Smooth muscle cell (in vitro differentiated cells): ENCODE measurements at regions not wholly inside any gene's neighbourhood (a gene's known extent, or its start where the extent isn't known, plus 50 kb on each side); places are given as distances from the start of the nearest gene placed in this dataset.

Experiments
- DNase-seq: peaks from one replicate; lab custom pipeline; 2025; ENCODE audit not compliant: unreplicated experiment; lab: John Stamatoyannopoulos, UW
- H2AFZ ChIP-seq: fragments of 200-600 bp; sonication (generic); 2 replicates; pipeline ENCODE4 v1.6.0; 2016; ENCODE audit warnings: antibody characterized with exemption, low read depth, mild to moderate bottlenecking
- H3F3A ChIP-seq: fragments of 200-600 bp; sonication (generic); 2 replicates; pipeline ENCODE4 v1.6.0; 2017; ENCODE audit warnings: antibody characterized with exemption, low read depth
- H3K27ac ChIP-seq: fragments of 200-600 bp; sonication (generic); 2 replicates; pipeline ENCODE4 v1.5.1; 2016; ENCODE audit warnings: low read depth, mild to moderate bottlenecking
- H3K27me3 ChIP-seq: fragments of 200-600 bp; sonication (generic); 2 replicates; pipeline ENCODE4 v1.6.1; 2016; ENCODE audit warnings: low read depth, mild to moderate bottlenecking
- H3K36me3 ChIP-seq: fragments of 200-600 bp; sonication (generic); 2 replicates; pipeline ENCODE4 v1.5.1; 2016; ENCODE audit warnings: low read depth
- H3K4me1 ChIP-seq: fragments of 200-600 bp; sonication (generic); 2 replicates; pipeline ENCODE4 v1.5.1; 2016; ENCODE audit warnings: low read depth
- H3K4me2 ChIP-seq: fragments of 200-600 bp; sonication (generic); 2 replicates; pipeline ENCODE4 v1.6.0; 2016; ENCODE audit warnings: mild to moderate bottlenecking
- H3K4me3 ChIP-seq: fragments of 200-600 bp; sonication (generic); 2 replicates; pipeline ENCODE4 v1.5.1; 2016; ENCODE audit warnings: mild to moderate bottlenecking
- H3K79me2 ChIP-seq: fragments of 200-600 bp; sonication (generic); 2 replicates; pipeline ENCODE4 v1.6.0; 2016; ENCODE audit warnings: low read depth, mild to moderate bottlenecking
- H3K9ac ChIP-seq: fragments of 200-600 bp; sonication (generic); 2 replicates; pipeline ENCODE4 v1.6.0; 2016; ENCODE audit warnings: low read depth
- H3K9me3 ChIP-seq: fragments of 200-600 bp; sonication (generic); replicated peaks from 2 replicates; pipeline ENCODE4 v1.5.1; 2016; ENCODE audit warnings: low read depth
- H4K20me1 ChIP-seq: fragments of 200-600 bp; sonication (generic); 2 replicates; pipeline ENCODE4 v1.6.0; 2016; ENCODE audit warnings: low read depth
- WGBS: methylation state at CpG from one replicate; pipeline ENCODE4 v1.1.7; 2016; ENCODE audit warnings: low lambda C conversion rate; 5-methylcytosine and 5-hydroxymethylcytosine counted together
- TF ChIP-seq, protein P1 (sequence below): fragments of 200-600 bp; sonication (generic); IDR thresholded peaks from 2 replicates; pipeline ENCODE4 v1.5.1; 2017; ENCODE audit warnings: borderline replicate concordance, mild to moderate bottlenecking, antibody characterized with exemption; ENCODE audit not compliant: insufficient read depth, poor library complexity, severe bottlenecking

DNA sequence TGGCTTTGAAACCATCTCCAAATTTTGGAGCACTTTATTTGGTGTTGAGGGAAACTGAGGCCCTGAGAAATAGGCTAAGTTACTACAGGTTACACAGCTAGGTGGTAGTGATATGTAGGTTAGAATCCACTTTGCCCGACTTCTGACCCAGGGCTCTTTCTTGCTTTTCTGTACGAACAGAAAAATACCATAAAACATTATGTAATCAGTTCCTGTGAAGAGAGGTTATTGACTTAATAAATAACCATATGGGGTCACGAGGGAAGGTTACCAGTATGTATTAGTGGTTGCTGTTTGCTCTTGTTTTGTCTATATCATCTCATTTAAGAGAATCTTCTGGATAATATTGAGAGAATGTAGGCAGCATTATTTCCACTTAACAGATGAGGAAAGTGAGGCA, 172.2 kb upstream of the MAF start:
- WGBS, result 90% methylated on average over 3 of the region's 3 CpGs
- no peaks in the 10 kb centered on the region for H3K9me3 ChIP-seq
- DNase-seq, result no peak
- TF ChIP-seq, protein P1, sequence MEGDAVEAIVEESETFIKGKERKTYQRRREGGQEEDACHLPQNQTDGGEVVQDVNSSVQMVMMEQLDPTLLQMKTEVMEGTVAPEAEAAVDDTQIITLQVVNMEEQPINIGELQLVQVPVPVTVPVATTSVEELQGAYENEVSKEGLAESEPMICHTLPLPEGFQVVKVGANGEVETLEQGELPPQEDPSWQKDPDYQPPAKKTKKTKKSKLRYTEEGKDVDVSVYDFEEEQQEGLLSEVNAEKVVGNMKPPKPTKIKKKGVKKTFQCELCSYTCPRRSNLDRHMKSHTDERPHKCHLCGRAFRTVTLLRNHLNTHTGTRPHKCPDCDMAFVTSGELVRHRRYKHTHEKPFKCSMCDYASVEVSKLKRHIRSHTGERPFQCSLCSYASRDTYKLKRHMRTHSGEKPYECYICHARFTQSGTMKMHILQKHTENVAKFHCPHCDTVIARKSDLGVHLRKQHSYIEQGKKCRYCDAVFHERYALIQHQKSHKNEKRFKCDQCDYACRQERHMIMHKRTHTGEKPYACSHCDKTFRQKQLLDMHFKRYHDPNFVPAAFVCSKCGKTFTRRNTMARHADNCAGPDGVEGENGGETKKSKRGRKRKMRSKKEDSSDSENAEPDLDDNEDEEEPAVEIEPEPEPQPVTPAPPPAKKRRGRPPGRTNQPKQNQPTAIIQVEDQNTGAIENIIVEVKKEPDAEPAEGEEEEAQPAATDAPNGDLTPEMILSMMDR, result no peak
- H4K20me1 ChIP-seq, result no peaks in the 10 kb centered on the region
- peaks cover 15% of the 10 kb centered on the region for H3F3A ChIP-seq
- H3K9ac ChIP-seq, result no peak overlapping the region
- H2AFZ ChIP-seq, result no peak overlapping the region
- no peak overlapping the region for H3K4me2 ChIP-seq
- no peaks in the 10 kb centered on the region for H3K36me3 ChIP-seq
- no peak overlapping the region for H3K4me3 ChIP-seq
- no peaks in the 10 kb centered on the region for H3K27me3 ChIP-seq
- peaks cover 38% of the 10 kb centered on the region for H3K4me1 ChIP-seq
- no peaks in the 10 kb centered on the region for H3K79me2 ChIP-seq
- H3K27ac ChIP-seq, result no peak overlapping the region

DNA sequence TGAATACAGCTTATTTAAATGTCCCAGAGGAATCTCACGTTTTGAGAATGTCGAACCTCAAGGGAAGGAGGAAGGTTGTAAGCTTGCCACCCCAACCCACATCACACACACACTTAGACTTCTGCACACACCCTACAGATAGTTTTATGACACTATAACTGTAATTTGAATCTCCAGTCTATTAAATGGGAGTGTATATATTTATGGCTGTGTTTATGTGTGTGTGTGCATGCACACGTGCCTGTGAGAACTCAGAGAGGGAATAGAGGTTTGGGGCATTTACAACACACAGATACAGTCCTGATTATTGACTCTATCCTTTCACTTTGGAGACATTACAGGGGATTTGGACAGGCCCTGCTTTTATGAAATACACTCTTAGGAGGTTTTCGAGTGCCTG, 171.5 kb upstream of the MAF start:
- H3K9me3 ChIP-seq, result no peaks in the 10 kb centered on the region
- H3K36me3 ChIP-seq, result no peaks in the 10 kb centered on the region
- peaks cover 22% of the 10 kb centered on the region for H3F3A ChIP-seq
- 51% methylated on average over 4 of the region's 4 CpGs for WGBS
- H3K79me2 ChIP-seq, result no peaks in the 10 kb centered on the region
- H3K9ac ChIP-seq, result no peak overlapping the region
- H3K27me3 ChIP-seq, result no peaks in the 10 kb centered on the region
- H3K4me1 ChIP-seq, result peaks cover 45% of the 10 kb centered on the region
- no peak overlapping the region for H3K27ac ChIP-seq
- H3K4me3 ChIP-seq, result no peak overlapping the region
- no peak for DNase-seq
- H3K4me2 ChIP-seq, result no peak overlapping the region
- peak overlapping the region; percentile 45 for H2AFZ ChIP-seq
- TF ChIP-seq, protein P1, result no peak
- no peaks in the 10 kb centered on the region for H4K20me1 ChIP-seq

DNA sequence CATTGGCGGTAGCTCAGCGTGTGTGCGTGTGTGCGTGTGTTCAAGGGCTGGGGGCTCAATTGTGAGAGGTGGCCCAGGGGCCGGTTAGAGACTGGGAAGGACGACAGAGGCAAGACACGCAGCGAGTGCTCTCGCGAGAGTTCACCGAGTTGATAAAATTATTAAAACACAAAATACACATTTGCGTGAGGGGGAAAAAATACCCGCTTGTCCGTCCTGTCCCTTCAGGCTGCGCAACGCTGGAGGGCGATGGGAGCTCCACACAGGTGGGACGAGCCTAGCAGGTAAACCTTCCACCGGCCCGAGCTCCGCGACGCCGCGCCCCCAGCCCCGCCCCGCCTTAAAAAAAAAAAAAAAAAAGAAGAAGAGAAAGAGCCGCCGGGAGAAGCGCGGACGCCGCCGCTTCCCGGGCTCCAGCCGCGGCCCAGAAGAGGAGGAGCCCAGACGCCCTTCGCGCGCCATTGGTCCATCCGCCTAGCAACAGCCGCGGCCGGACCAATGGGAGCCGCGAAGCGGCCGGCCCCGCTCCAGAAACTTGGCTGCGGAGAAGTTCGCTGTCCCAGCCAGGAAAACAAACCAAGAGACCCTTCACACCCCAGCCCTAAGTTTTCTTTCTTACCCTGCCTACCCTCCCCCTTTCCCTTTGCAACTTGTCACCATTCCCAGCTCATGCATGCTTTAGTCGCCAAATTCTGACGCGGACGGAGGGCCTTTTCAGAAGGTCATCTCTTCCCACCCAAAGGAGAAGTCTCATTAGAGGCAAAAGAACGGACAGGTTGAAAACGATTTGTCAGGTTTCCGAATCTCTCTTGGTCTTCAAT, 169.9 kb upstream of the MAF start:
- DNase-seq, result peak; percentile 28
- Histone ChIP-seq H3K36me3 (no peaks in the 10 kb centered on the region), H3K9ac (peak overlapping the region; percentile 68), H2AFZ (peak overlapping the region; percentile 100), H3K4me1 (peaks cover 36% of the 10 kb centered on the region), H3K4me3 (peak overlapping the region; percentile 63), H3K27me3 (no peaks in the 10 kb centered on the region), H3K79me2 (no peaks in the 10 kb centered on the region), H3K4me2 (peak overlapping the region; percentile 94), H3F3A (peaks cover 24% of the 10 kb centered on the region), H3K27ac (peak overlapping the region; percentile 53), H4K20me1 (no peaks in the 10 kb centered on the region), H3K9me3 (no peaks in the 10 kb centered on the region)
- TF ChIP-seq, protein P1, result no peak
- 2% methylated on average over 54 of the region's 59 CpGs for WGBS

DNA sequence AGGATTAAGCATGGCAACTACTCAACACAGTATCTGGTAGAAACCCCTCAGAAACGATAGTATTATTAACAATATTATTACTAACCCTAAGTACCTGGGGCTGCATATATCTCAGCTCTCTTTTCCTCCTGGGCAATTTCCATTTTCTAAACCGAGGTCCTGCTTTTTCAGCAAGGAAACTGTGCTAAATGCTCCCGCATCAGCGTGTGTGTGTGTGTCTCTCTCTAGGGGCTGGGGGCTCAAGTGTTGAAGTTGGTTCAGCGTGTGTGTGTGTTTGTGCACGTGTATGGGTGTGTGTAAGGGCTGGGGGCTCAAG, 169.3 kb upstream of the MAF start:
- peak overlapping the region; percentile 53 for H3K27ac ChIP-seq
- TF ChIP-seq, protein P1, result no peak

More for the DNA sequence above, 169.3 kb upstream of the MAF start:
- 56% methylated on average over 6 of the region's 6 CpGs for WGBS
- H2AFZ ChIP-seq, result peak overlapping the region; percentile 94
- peaks cover 24% of the 10 kb centered on the region for H3F3A ChIP-seq
- DNase-seq, result no peak
- no peaks in the 10 kb centered on the region for H3K27me3 ChIP-seq
- H3K9ac ChIP-seq, result peak overlapping the region; percentile 68
- peaks cover 36% of the 10 kb centered on the region for H3K4me1 ChIP-seq
- H4K20me1 ChIP-seq, result no peaks in the 10 kb centered on the region
- no peaks in the 10 kb centered on the region for H3K36me3 ChIP-seq
- peak overlapping the region; percentile 94 for H3K4me2 ChIP-seq
- no peaks in the 10 kb centered on the region for H3K79me2 ChIP-seq
- H3K9me3 ChIP-seq, result no peaks in the 10 kb centered on the region
- peak overlapping the region; percentile 63 for H3K4me3 ChIP-seq
